GM12875 (cell line): ENCODE measurements at regions not wholly inside any gene's neighbourhood (a gene's known extent, or its start where the extent isn't known, plus 50 kb on each side); places are given as distances from the start of the nearest gene placed in this dataset.

Experiments used
- H3K4me3 ChIP-seq: one replicate; pipeline ENCODE4 v1.5.1; 2011; ENCODE audit warnings: low read depth, low read length, control low read depth
- TF ChIP-seq, protein P1 (sequence below): IDR thresholded peaks from 2 replicates; pipeline ENCODE4 v1.5.1; 2011; ENCODE audit warnings: low read depth, mild to moderate bottlenecking, control low read depth, inconsistent platforms, low read length, moderate library complexity, borderline replicate concordance; ENCODE audit not compliant: insufficient read depth

- H3K4me3 ChIP-seq: no peak overlapping the region
- TF ChIP-seq, protein P1, sequence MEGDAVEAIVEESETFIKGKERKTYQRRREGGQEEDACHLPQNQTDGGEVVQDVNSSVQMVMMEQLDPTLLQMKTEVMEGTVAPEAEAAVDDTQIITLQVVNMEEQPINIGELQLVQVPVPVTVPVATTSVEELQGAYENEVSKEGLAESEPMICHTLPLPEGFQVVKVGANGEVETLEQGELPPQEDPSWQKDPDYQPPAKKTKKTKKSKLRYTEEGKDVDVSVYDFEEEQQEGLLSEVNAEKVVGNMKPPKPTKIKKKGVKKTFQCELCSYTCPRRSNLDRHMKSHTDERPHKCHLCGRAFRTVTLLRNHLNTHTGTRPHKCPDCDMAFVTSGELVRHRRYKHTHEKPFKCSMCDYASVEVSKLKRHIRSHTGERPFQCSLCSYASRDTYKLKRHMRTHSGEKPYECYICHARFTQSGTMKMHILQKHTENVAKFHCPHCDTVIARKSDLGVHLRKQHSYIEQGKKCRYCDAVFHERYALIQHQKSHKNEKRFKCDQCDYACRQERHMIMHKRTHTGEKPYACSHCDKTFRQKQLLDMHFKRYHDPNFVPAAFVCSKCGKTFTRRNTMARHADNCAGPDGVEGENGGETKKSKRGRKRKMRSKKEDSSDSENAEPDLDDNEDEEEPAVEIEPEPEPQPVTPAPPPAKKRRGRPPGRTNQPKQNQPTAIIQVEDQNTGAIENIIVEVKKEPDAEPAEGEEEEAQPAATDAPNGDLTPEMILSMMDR: no peak
Measured at GRCh38 chr2:14749884-14750283, 117.4 kb downstream of the LRATD1 start.

GRCh38 chr2:14750433-14750832 lies 117.9 kb downstream of the LRATD1 start:
- H3K4me3 ChIP-seq: no peak overlapping the region
- TF ChIP-seq, protein P1: no peak

DNA sequence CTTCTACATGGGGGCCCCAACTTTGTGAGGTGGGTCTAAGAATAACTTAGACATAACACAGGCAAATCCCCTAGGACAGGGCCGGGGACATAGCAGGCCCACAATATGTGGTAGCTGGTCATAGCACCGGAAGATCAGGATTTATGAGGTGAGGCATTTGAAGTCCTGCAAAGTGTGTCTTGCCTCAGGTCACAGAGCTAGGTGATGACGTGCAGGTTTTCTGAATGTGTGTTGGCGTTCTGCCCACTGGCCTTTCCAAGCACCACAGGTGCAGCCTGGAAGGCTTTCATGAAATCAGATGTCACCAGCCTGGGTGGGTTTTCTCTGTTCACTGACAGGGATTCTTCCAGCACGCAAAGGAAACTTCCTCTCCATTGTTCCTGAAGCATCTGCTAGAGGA lies 119.1 kb downstream of the LRATD1 start:
- TF ChIP-seq, protein P1: no peak
- no peak overlapping the region for H3K4me3 ChIP-seq

- no peak overlapping the region for H3K4me3 ChIP-seq
- TF ChIP-seq, protein P1: no peak
Measured at GRCh38 chr2:14752295-14752694, 119.8 kb downstream of the LRATD1 start.

DNA sequence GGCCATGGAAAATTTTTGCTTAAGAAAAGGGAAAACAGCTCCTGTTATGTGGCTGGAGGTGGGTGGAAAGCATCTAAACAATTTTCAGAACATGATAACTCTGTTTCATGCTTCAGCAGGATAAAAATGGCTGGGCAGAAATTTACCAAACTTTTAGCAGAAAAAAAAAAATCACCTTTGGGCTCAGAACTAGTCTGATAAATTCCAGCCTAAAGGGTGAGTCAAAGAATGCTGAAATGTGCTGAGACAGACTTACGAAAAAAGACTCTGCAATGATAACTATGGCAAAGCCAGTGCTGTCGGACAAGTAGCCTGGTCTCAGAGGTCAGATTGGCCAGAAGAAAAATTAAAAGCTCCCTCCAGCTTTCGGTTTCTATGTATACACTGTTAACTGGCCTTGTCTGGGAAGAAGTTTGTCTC lies 123.6 kb downstream of the LRATD1 start:
- TF ChIP-seq, protein P1: no peak

GRCh38 chr2:14756981-14757657 lies 124.6 kb downstream of the LRATD1 start:
- H3K4me3 ChIP-seq: no peak overlapping the region

More for the DNA sequence above, 123.6 kb downstream of the LRATD1 start:
- H3K4me3 ChIP-seq: no peak overlapping the region

GRCh38 chr2:14759082-14759481 lies 126.6 kb downstream of the LRATD1 start:
- no peak overlapping the region for H3K4me3 ChIP-seq
- TF ChIP-seq, protein P1: no peak

More at GRCh38 chr2:14756981-14757657, 124.6 kb downstream of the LRATD1 start:
- TF ChIP-seq, protein P1: no peak
